Activated T-cell treated with anti-CD3 and anti-CD28 coated beads for 1 hour (primary cell): ENCODE measurements at regions not wholly inside any gene's neighbourhood (a gene's known extent, or its start where the extent isn't known, plus 50 kb on each side); places are given as distances from the start of the nearest gene placed in this dataset.

ENCODE experiments used
- DNase-seq: peaks from one replicate; pipeline ENCODE4 v3.0.0-alpha.2; 2020; ENCODE audit warnings: low read depth

DNA sequence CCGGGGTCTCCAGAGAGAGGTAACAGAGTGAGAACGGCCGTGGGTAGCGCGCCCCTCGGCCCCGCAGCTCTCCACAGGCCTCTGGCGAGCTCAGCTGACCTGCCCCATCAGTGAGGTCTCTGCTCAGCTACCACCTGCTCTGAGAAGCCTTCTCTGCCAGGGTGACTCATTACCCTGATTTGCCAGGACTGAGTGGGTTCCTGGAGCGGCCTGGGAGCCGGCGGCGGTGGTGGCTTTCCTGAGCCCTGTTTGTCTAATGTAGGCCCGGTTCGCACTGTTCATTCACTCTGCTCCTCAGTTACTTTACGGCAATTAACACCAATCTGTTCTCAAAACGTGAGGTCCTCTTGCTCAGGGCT, 351.0 kb upstream of the B3GAT1 start:
- DNase-seq = no peak

DNA sequence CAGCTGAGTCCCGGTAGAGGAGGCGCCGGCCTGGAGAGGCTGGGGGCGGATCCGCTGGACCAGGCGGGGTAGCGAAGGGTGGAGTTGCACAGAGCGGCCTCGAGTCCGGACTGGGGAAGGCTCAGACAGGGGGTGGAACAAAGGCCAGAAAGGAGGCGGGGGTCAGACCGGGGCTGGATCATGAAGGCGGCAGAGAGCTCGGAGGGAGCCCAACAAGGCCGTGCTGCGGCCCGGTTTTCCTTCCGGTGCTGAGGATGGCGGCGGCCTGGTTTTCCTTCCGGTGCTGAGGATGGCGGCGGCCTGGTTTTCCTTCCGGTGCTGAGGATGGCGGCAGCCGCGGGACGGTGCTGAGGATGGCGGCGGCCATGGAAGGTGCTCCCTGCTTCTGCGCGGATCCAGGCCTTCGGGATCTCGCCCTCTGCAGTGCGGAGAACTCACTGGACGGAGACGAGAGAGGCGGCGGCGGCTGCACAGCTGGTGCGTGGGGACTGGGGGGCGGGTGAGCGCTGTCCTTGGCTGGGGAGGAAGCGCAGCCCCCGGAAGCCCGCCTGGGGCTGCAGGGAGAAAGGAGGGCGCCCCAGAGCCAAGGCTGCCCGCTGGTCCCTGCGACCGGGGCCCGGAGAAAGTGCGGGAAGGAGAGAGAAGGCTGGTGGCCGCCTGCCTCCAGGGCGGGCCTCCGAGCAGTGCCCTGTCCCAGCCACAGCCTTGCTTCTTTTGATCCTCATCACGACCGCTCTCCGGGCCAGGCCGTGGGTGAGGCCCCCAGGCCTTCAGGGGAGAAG, 350.4 kb upstream of the B3GAT1 start:
- DNase-seq = no peak

DNA sequence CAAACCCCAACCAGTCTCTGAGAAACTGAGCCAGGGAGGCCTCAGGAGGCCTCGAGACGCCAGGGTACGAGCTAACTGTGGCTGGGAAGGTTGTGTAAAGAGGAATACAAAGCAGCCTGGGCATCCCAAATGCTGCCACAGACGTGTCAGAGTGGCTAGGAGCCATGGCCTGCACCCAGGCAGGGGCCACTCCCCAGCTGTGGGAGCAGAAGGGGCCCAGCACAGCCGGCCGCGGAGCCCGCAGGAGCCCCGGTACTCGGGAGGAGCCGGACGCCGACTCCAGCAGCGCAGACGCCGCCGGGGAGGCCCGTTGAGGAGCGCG, 349.8 kb upstream of the B3GAT1 start:
- DNase-seq = no peak

DNA sequence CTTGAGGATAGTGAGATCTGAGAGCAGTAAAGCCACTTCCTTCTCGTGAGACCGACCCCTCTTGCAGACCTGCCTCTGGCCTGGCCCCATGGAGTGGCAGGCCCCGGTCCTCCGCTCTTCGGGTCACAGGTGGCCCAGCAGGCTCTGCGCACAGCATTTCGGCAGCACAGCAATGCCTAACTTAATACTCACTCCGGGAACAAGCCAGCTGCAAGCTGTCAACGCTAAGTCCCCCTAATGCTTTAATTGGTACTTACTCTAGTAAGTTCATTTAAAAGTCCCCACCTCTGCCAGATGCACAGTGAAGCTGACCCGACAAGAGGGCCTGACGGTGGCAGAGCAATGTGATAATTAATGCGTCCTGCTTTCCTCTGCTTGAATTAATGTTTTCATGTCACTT, 349.3 kb upstream of the B3GAT1 start:
- no peak for DNase-seq

DNA sequence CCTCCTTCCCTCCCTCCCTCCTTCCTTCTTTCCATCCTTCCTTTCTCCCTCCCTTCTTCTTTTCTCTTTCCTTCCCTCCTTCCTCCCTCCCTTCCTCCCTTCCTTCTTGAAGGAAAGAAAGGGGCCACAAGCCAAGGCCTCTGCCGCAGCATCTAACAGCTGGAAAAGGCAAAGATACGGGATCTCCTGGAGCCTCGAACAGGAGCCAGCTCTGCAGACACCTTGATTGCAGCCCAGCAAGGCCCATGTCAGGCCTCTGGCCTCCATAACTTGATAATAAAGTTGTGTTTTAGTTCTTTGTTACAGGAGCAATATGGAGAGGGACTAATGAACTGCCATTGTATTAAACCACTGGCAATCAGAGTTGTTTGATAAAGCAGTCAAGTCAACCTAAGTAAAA, 348.9 kb upstream of the B3GAT1 start:
- no peak for DNase-seq

DNA sequence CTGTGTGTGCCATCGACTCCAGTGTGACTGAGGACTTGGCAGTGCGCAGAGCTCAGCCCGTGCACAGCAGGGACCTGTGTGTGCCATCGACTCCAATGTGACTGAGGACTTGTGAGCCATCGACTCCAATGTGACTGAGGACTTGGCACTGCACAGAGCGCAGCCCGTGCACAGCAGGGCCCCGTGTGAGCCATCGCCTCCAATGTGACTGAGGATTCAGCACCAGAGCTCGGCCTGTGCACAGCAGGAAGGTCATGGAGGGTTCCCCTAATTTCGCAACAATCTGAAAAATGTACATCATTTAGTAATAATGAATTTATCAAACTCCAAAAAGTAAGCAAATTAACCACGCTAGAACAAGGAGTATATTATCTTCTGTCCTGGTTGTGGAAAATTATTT, 348.3 kb upstream of the B3GAT1 start:
- DNase-seq = no peak

DNA sequence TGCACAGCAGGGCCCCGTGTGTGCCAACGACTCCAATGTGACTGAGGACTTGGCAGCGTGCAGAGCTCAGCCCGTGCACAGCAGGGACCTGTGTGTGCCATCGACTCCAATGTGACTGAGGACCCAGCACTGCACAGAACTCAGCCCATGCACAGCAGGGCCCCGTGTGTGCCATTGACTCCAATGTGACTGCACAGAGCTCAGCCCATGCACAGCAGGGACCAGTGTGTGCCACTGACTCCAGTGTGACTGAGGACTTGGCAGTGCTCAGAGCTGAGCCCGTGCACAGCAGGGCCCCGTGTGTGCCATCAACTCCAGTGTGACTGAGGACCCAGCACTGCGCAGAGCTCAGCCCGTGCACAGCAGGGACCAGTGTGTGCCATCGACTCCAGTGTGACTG, 347.8 kb upstream of the B3GAT1 start:
- no peak for DNase-seq

DNA sequence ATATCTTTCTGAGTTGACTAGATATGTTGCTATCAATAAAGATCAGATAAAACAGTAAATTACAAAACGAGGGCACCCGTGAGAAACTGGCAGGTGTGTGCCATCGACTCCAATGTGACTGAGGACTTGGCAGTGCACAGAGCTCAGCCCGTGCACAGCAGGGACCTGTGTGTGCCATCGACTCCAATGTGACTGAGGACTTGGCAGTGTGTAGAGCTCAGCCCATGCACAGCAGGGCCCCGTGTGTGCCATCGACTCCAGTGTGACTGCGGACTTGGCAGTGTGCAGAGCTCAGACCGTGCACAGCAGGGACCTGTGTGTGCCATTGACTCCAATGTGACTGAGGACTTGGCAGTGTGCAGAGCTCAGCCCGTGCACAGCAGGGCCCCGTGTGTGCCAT, 347.2 kb upstream of the B3GAT1 start:
- DNase-seq = no peak

DNA sequence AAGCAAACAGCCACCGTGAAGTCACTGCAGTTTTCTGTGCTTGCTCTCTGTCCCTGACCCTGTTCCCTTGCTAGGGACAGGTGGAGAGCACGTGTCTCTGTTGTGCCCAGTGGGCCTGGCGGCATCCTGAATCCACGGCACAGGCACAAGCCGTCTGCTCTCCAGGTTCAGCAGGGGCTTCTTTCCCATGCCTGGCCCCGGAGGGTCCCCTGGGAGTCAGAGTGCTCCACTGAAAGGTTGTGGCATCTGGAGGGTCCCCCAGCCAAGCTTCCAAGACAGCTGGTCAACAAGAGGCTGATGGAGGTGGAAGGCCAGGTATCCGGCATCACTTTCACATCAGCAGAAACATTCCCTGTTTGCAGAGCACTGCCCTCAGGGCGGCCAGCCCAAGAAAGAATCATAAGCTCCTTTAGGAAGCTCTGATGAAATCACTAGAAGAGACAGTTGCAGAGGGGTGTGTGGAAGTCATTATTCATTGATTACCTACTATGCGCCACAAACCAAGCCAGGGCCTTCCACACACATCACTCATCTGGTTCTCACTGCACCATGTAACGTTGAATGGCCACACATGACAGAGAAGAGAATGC, 346.4 kb upstream of the B3GAT1 start:
- DNase-seq = no peak

DNA sequence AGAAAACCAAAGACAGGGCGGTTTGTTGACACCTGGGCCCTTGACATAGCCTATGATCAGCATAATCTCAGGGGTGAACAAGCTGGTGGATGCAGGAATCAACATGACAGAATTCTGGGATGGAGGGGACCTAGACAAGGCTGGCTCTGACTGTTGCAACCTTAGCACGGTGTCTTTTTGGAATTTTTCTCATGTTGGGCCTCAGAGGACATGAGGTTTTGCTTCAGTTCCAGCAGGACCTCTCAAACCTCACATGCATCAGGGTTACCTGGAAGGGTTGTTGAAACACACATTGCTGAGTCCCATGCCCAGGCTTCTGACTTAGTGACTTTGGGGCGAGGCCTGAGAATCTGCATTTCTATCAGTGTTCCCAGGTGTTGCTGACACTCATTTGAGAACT, 345.6 kb upstream of the B3GAT1 start:
- DNase-seq = no peak

DNA sequence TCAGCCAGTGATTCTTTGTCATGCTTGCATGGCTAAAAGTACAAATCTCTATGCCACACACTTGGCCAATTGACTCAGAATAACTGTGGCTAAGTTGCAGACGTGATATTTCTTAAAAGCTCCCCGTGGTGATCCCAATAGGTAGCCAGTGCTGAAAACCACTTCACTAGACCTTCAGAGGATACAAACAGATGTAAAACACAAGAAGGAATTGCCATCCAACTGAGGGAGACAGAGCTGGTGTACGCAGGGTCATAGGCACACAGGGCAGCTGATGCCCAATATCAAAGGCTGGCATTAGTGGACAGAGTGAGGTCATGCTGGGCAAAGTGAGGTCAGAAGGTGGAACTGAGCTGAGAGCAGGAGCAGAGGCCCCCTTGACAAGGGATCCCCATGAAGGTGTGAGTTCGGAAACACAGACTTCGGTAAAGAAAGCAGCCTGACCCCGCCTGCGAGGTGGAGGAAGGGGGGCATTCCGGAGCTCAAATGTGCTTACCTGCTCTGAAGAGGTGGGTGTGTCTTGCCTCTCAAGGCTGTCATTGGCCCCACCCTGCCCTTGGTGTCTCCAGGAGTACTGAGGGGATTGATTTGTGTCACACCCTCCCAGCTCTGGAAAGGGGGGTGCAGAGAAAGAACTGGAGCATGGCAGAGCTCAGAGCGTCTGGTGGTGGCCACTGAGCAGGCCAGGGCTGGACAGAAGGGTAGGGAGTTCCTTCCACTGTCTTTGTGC, 344.9 kb upstream of the B3GAT1 start:
- no peak for DNase-seq

DNA sequence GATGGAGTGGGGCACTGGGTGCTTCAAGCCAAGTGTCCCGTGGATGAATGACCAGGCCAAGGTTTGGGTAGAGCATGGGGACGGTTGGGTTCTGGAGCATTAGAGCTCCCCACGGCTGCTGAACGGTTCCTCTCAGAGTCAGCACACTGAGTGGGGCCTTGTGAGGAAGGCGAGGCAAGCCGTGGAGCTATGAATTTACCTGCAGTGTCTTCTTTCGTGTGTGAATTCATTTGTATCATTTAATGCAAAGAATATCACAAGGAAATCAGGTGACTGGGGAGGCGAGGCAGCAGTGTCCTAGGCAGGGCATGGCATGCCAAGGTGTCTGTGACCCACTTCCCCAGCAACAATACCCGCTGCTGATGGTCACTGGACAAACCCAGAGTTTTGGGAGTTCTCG, 343.5 kb upstream of the B3GAT1 start:
- no peak for DNase-seq

DNA sequence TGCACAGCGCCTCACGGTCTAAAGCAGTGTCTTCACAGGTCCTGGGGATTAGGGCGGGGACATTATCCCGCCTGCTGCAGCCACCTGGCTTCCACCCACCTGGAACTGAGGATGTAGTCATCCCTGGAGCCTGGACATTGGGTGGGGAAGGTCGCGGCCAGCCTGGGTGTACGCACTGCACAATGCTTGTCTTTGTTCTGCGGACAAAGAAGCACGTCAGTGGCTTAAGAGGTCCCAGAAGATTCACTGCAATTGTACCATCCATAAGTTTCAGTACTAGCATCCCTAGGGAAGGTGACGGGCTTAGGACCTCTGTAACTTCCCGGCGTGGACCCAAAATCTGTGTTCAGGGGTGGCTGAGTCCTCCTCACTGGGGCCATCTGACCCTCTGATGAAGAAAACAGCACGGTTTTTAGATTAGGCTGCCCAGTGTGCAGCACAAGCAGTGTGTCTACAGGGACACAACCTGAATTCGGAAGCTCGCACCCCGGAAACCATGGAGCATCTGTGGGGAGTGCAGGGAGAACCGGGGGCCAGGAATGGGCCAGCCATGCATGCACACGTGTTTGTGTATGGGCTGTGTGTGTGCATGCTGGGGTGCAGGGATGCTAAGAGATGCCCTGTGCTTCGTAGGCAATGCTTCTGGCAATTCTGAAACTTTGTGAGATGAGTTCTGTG, 342.6 kb upstream of the B3GAT1 start:
- DNase-seq = no peak

DNA sequence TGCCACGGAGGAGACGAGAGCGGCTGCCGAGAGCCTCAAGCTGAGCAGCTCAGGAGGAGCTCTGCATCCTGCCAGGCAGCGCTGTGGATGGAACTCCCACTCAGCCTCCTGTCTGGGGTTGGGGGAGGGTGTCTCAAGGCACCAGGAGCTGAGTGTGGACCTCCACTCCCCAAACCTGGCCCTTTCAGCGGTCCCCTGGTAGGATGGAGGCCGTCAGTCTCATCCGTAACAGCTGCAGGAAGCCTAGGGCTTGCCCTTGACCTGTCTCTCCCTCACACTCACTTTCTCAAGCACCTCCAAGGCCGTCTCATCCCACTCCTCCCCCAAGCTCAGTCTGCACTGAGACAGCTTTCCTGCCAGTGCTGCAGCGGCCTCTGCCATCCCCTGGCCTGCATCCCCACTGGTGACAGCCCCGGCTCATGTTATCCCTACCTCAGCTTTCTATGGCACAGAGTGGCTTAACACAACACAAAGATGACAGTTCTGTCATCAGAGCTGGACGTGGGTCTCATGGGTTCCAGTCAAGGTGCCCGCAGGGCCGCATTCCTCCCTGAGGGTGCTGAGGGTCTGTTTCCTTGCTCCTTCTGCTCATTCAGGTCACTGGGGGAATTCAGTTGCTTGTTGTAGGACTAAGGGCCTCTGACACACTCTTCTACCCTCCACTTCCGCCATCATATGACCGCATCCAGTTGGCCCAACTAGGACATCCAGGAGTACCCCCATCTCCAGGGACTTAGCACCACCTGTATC, 341.9 kb upstream of the B3GAT1 start:
- DNase-seq = no peak

DNA sequence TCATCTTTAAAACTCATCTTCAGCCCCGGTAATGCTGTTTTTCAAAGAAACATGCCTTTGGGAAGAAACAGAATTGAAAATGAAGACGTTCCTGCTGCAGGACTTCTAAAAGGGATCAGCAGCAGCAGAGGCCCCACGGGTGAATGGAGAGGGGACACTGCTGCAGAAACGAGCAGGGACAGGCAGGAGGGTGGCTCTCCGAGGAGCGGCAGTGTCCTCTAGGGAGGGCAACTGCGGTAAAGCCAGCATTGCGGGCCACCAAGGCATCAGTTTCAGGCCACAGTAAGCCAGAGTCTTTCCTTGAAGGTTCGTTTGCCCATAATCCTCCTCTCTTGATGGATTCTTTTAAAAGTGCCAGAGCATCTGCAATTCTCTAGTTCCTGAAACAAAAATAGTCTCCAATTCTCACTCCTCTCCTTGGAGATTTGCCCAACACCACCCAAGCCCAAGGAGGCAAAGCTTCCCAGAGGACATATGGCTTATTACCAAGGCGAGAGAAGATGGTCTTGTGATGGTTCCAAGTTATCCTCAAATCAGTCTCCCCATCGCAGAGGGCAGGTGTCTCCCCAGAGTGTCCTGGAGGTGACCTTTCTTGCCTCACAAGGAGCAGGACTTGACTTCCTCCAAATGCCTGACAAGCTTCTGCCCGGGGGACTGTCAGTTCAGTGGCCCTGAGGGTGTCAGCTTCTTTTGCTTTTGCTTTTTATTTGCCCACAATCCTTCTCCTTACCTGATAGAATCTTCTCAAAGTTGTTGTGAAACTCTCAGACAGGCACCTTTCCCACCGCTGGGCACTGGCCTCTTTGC, 341.1 kb upstream of the B3GAT1 start:
- no peak for DNase-seq

DNA sequence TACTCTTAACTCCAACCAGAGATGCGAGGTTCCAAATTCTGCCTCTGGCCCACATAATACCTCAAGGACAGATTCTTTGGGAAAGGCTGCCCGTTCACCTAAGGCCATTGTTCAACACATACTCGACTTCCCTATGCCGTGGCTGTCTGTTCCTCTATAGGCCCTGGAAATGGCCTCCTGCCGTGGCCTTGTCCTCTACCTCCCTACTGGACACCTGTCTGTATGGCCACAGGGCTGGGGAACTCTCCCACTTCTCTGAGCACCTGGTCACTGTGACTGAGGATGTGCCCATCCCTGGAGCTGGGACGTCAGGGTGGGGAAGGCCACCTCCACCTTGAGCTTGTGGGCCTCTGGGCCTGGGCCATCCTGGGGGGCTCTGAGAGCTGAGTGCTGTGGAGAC, 340.5 kb upstream of the B3GAT1 start:
- DNase-seq = no peak

DNA sequence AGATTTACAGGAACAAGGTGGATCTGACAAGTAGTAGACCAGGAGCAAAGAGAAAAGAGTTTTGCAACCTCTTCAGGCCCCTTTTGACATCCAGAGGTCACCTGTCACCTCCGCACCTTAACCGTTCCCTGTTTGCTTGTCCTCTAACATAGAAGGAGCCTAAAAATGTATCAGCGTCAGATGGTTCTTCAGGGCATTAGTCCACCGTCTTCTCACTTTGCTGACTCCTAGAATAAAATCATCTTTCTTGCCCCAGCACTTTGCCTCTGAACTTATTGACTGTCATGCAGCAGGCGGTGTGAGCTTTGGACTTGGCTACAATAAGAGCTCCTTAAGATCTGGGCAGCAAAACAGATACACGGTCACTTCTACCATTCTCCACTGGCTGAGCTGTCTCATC, 339.7 kb upstream of the B3GAT1 start:
- no peak for DNase-seq

DNA sequence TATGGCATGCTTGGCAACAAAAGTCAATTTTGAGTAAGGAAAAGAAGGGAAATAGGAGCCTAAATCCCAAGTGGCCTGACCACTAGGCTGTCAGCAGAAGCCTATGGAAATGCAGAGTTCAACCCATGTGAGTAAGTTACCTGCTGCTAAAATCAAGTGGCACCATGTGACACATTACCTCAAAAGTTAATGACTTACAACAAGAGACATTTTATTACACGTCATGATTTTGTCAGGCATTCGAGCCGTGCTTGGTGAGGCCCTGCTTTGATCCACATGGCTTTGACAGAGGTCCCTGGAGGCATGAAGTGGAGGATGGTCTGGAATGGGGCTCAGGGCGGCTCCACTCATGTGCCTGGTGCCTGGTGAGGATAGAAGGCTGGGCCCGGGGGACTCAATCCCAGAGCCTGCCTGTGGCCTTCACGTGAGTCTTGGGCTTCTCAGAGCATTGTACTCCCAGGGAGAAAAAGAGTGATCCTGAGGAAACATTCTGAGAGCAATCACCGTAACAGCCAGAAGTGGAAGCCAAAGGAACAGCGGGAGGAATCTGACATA, 339.1 kb upstream of the B3GAT1 start:
- DNase-seq = no peak

DNA sequence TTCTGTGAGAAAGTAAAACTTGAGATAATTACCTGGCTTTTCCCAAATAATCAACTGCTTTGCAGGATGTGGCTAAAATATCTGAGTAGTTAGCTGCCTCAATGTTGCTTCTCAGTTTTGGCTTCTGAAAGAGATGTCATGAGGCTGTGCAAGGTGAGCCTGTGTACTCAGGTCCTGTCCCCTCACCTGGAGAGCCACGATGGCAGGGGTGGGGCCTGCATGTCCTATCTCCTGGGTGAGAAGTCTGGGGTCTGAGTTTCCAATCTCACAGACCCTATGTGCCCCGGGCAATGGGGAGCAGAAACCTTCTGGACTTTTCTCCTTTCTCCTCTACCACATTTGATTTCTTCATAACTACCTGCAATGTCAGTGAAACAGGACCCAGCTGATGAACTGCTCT, 338.6 kb upstream of the B3GAT1 start:
- no peak for DNase-seq

DNA sequence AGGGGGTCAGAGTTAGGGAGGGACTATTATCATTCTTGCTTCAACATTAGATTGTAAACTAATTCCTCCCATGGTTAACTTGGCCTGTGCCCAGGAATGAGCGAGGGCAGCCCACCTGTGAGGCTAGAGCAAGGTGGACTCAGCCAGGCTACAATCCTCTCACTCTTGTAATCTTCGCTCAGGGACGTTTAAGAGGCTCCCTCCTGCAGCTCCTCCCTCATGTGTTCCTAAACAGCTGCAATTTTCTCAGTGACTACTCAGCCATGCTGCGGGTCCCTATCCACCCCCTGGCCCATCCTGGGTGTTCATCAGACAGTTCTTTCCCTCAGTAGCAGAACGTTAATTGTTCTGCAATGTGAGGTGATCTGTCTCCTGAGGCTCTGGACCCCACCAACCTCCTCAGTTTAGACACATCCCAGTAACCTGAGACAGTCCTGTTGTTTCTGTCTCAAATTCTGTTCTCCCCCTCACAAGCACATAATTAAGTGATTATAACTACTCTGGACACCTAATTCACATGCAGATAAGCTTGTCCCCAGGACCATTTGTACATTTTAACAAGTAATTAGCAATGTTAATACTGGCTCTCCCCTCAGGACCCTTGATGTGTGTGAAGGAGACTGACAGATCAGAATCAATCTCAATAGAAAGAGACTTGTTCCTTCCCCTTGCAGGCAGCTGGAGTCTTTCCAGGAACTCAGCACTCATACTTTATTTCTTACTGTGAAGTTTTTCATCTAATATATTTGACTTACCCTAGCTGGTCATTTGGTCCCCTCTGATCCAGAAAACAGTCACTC, 337.2 kb upstream of the B3GAT1 start:
- DNase-seq = no peak
